NCI-H2227 treated with DMSO at 0.1 percent for 48 hours (cell line): ENCODE measurements at regions not wholly inside any gene's neighbourhood (a gene's known extent, or its start where the extent isn't known, plus 50 kb on each side); places are given as distances from the start of the nearest gene placed in this dataset.

Experiments
- DNase-seq: peaks from one replicate; lab custom pipeline; 2025; lab: John Stamatoyannopoulos, UW

GRCh38 chr1:175826705-175827104, 83.3 kb upstream of the TNR start:
- DNase-seq, result no peak

GRCh38 chr1:175824079-175824478, 80.7 kb upstream of the TNR start:
- DNase-seq, result no peak

GRCh38 chr1:175823406-175823805, 80.0 kb upstream of the TNR start:
- DNase-seq, result no peak

GRCh38 chr1:175822580-175822979, 79.2 kb upstream of the TNR start:
- no peak for DNase-seq

GRCh38 chr1:175820456-175821025, 77.1 kb upstream of the TNR start:
- no peak for DNase-seq

GRCh38 chr1:175818929-175819328, 75.5 kb upstream of the TNR start:
- DNase-seq, result no peak

GRCh38 chr1:175817445-175817844, 74.0 kb upstream of the TNR start:
- DNase-seq, result no peak

- no peak for DNase-seq
Measured at GRCh38 chr1:175814885-175815284, 71.5 kb upstream of the TNR start.

- DNase-seq, result no peak
Measured at GRCh38 chr1:175812936-175813335, 69.5 kb upstream of the TNR start.

GRCh38 chr1:175810305-175810704, 66.9 kb upstream of the TNR start:
- DNase-seq, result no peak

GRCh38 chr1:175808999-175809398, 65.6 kb upstream of the TNR start:
- no peak for DNase-seq

- no peak for DNase-seq
Measured at GRCh38 chr1:175808573-175808972, 65.2 kb upstream of the TNR start.

- DNase-seq, result no peak
Measured at GRCh38 chr1:175804561-175804960, 61.2 kb upstream of the TNR start.

- no peak for DNase-seq
Measured at GRCh38 chr1:175803413-175803812, 60.0 kb upstream of the TNR start.

- no peak for DNase-seq
Measured at GRCh38 chr1:175802407-175803123, 59.2 kb upstream of the TNR start.

- no peak for DNase-seq
Measured at GRCh38 chr1:175801979-175802378, 58.6 kb upstream of the TNR start.

GRCh38 chr1:175797576-175797975, 54.2 kb upstream of the TNR start:
- DNase-seq, result no peak

GRCh38 chr1:175794586-175794985, 51.2 kb upstream of the TNR start:
- DNase-seq, result no peak

GRCh38 chr1:175793617-175794016, 50.2 kb upstream of the TNR start:
- DNase-seq, result no peak
